Osteoblast (primary cell): ENCODE measurements at regions not wholly inside any gene's neighbourhood (a gene's known extent, or its start where the extent isn't known, plus 50 kb on each side); places are given as distances from the start of the nearest gene placed in this dataset.

Source experiments
- DNase-seq: peaks from one replicate; pipeline ENCODE4 v3.0.0; 2011; ENCODE audit warnings: low spot score, mixed read lengths; ENCODE audit not compliant: insufficient read length; ENCODE audit errors: missing footprints
- H2AFZ ChIP-seq: 2 replicates; pipeline ENCODE4 v1.6.0; 2011; ENCODE audit warnings: mild to moderate bottlenecking, low read length
- H3K27ac ChIP-seq: 2 replicates; pipeline ENCODE4 v1.5.1; 2011; ENCODE audit warnings: mild to moderate bottlenecking, low read depth, low read length, moderate library complexity
- H3K27me3 ChIP-seq: 2 replicates; pipeline ENCODE4 v1.6.0; 2012; ENCODE audit warnings: mild to moderate bottlenecking, control low read depth, inconsistent platforms, low read length, moderate library complexity; ENCODE audit not compliant: insufficient read depth
- H3K36me3 ChIP-seq: 2 replicates; pipeline ENCODE4 v1.5.1; 2011; ENCODE audit warnings: mild to moderate bottlenecking, low read length, control low read depth, moderate library complexity; ENCODE audit not compliant: insufficient read depth
- H3K4me1 ChIP-seq: 2 replicates; pipeline ENCODE4 v1.5.1; 2011; ENCODE audit warnings: mild to moderate bottlenecking, low read length, control low read depth, moderate library complexity; ENCODE audit not compliant: insufficient read depth
- H3K4me2 ChIP-seq: 2 replicates; pipeline ENCODE4 v1.6.0; 2011; ENCODE audit warnings: mild to moderate bottlenecking, low read length; ENCODE audit not compliant: insufficient read depth
- H3K4me3 ChIP-seq: fragments of 200-600 bp; sonication (generic); 3 replicates; pipeline ENCODE4 v1.5.1; 2012; ENCODE audit warnings: mild to moderate bottlenecking, low read length, inconsistent platforms; ENCODE audit not compliant: insufficient read depth
- H3K79me2 ChIP-seq: 2 replicates; pipeline ENCODE4 v1.6.0; 2012; ENCODE audit warnings: mild to moderate bottlenecking, low read length, control low read depth, inconsistent platforms; ENCODE audit not compliant: insufficient read depth
- H3K9me3 ChIP-seq: 2 replicates; pipeline ENCODE4 v1.5.1; 2011; ENCODE audit warnings: low read depth, low read length, control low read depth
- H4K20me1 ChIP-seq: 2 replicates; pipeline ENCODE4 v1.6.0; 2012; ENCODE audit warnings: mild to moderate bottlenecking, low read length, control low read depth; ENCODE audit not compliant: insufficient read depth
- TF ChIP-seq, protein P1 (sequence below): IDR thresholded peaks from 2 replicates; pipeline ENCODE4 v1.5.1; 2011; ENCODE audit warnings: mild to moderate bottlenecking, low read depth, low read length, moderate library complexity; ENCODE audit errors: extremely low read depth

DNA sequence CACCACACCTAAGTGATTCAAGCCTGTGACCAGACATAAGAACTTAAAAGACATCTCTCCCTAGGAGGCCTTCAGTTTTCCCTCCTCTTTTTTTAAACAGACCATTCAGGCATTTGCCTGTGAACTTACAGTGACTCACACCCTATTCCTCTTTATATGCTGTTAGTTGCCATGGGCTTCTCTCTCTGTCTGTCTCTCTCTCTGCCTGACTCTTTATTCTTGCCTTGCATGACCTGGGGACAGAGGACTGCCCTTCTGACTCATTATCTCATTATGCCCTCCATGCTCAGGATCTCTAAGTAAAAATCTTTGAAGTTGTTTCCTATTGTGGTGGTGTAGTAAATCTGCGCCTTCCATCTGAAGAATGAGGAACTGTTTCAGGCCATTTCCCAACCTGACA lies 442.2 kb upstream of the MAN1A1 start:
- Histone ChIP-seq H3K9me3 (no peaks in the 10 kb centered on the region), H3K36me3 (no peaks in the 10 kb centered on the region), H3K27me3 (no peaks in the 10 kb centered on the region), H2AFZ (no peak overlapping the region), H3K4me3 (no peak overlapping the region), H3K79me2 (no peaks in the 10 kb centered on the region), H3K4me2 (no peak overlapping the region), H4K20me1 (no peaks in the 10 kb centered on the region), H3K4me1 (no peaks in the 10 kb centered on the region), H3K27ac (no peak overlapping the region)
- TF ChIP-seq, protein P1, sequence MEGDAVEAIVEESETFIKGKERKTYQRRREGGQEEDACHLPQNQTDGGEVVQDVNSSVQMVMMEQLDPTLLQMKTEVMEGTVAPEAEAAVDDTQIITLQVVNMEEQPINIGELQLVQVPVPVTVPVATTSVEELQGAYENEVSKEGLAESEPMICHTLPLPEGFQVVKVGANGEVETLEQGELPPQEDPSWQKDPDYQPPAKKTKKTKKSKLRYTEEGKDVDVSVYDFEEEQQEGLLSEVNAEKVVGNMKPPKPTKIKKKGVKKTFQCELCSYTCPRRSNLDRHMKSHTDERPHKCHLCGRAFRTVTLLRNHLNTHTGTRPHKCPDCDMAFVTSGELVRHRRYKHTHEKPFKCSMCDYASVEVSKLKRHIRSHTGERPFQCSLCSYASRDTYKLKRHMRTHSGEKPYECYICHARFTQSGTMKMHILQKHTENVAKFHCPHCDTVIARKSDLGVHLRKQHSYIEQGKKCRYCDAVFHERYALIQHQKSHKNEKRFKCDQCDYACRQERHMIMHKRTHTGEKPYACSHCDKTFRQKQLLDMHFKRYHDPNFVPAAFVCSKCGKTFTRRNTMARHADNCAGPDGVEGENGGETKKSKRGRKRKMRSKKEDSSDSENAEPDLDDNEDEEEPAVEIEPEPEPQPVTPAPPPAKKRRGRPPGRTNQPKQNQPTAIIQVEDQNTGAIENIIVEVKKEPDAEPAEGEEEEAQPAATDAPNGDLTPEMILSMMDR: no peak
- no peak for DNase-seq

DNA sequence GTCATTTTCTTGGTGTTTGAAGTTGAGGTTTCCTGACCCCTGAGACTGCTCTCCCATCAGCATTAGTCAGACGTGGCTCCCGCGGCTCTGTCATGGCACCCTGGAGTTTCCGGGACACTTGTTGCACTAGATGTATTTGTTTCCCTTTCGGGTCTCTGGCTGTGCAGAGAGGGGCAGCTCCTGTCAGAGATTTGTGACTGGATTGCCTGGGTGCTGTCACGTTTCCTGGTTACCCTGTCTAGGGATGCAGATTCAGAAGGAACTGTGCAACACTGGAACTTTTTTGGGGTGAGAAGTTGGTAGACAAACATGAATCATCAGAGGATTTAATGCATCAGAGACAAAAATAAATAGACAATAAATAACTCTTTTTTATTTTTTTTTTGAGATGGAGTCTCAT lies 431.8 kb upstream of the MAN1A1 start:
- Histone ChIP-seq H3K4me2 (no peak overlapping the region), H3K27me3 (no peaks in the 10 kb centered on the region), H4K20me1 (no peaks in the 10 kb centered on the region), H3K36me3 (no peaks in the 10 kb centered on the region), H3K4me3 (no peak overlapping the region), H3K9me3 (no peaks in the 10 kb centered on the region), H3K4me1 (no peaks in the 10 kb centered on the region), H3K79me2 (no peaks in the 10 kb centered on the region), H3K27ac (no peak overlapping the region), H2AFZ (no peak overlapping the region)
- no peak for DNase-seq
- TF ChIP-seq, protein P1: no peak

DNA sequence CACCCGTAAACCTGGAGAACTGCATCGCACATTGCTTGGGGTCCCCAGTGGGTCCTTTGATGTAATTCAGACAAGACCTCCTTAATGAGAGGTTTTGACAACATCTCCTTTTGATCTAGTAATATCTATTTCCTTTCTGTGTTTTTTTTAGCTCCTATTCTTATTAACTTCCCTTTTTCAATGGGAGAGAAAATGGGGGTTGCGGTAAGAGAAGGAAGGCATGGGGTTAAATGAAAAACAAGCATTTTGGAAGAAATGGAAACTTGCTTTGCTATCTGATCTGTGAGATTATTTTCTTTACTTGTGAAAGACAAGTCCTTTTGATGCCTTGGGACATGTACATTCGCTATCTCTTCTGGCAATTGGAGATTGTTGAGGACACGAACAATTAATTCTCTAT lies 418.6 kb upstream of the MAN1A1 start:
- Histone ChIP-seq H3K36me3 (no peaks in the 10 kb centered on the region), H4K20me1 (no peaks in the 10 kb centered on the region), H2AFZ (no peak overlapping the region), H3K4me1 (no peaks in the 10 kb centered on the region), H3K79me2 (no peaks in the 10 kb centered on the region), H3K4me3 (no peak overlapping the region), H3K9me3 (no peaks in the 10 kb centered on the region), H3K27ac (no peak overlapping the region), H3K27me3 (no peaks in the 10 kb centered on the region), H3K4me2 (no peak overlapping the region)
- TF ChIP-seq, protein P1: no peak
- no peak for DNase-seq

DNA sequence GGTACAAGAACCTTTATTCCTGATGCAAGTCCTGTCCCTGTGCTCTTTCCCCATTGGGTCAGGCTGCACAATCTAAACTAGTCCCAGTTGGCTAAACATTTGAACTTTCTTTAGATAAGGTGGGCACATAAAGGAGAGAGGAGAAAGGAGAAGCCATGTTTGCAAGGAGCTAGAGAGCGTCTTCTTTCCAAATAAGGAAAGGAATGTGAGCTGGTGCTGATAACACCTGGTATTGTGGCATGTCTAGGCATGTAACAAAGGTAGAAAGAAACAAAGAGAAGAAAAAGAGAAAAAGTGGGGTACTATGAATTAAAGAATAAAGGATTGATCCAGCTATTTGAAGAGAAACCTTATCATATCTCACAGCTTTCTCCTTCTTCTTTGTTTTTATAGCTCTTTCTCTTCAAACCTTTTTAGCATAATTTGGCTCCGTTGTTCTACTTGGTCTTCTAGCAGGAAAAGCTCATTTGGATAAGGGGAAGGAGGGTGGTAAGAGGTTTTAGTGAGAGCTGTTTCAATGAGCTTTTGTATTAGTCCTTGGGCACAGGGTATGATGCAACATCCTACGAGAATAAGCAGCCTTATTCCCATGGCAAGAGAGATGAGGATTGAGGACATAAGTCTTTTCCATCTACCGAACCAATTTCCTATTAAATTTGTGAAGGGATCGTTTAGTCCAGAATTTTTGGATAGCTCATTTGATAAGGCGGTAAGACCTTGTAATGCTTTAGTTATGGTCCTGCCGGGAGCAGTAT lies 415.5 kb upstream of the MAN1A1 start:
- Histone ChIP-seq H3K4me3 (no peak overlapping the region), H3K36me3 (no peaks in the 10 kb centered on the region), H3K4me1 (no peaks in the 10 kb centered on the region), H4K20me1 (no peaks in the 10 kb centered on the region), H3K79me2 (no peaks in the 10 kb centered on the region), H3K27me3 (no peaks in the 10 kb centered on the region), H3K4me2 (no peak overlapping the region), H2AFZ (no peak overlapping the region), H3K27ac (no peak overlapping the region), H3K9me3 (no peaks in the 10 kb centered on the region)
- DNase-seq: no peak
- TF ChIP-seq, protein P1: no peak
